ENCODE measurements at regions not wholly inside any gene's neighbourhood (a gene's known extent, or its start where the extent isn't known, plus 50 kb on each side); places are given as distances from the start of the nearest gene placed in this dataset.

GRCh38 chr3:148464246-148464645 lies 233.5 kb upstream of the AGTR1 start:
- TF ChIP-seq NFRKB (IDR thresholded peaks at IDR 0.05), result no peak
- no peak for TF ChIP-seq ARNT (IDR thresholded peaks at IDR 0.05)
- no peak for TF ChIP-seq ELF4 (IDR thresholded peaks at IDR 0.05)
- no peak for TF ChIP-seq HDGF (IDR thresholded peaks at IDR 0.05; ENCODE audit: borderline replicate concordance)
- no peak for TF ChIP-seq SP1 (IDR thresholded peaks at IDR 0.05)
- ChIA-PET POLR2A (no interaction called here), CTCF (no interaction called here)
- DNase-seq (ENCODE audit: extremely low spot score), result no peak

DNA sequence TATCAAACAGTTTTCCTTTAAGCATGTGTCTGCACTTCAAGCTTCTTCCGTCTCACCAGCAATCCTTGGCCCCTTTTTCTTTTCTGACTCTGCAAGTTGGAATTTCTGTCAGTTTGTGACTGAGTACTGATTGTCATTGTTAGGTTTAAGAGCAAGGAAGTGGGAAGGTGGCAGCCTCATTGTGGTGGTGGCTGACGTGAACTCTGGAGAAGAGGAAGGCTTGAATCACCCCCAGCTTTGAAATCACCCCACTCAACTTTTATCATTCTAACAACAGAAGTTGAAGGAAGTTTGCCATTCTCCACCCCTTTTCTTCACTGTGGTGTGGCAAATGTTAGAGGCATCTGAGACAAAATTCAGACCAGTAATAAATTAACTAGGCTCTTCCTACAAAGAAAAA lies 231.6 kb upstream of the AGTR1 start:
- no peak for DNase-seq (ENCODE audit: extremely low spot score)
- no peak for TF ChIP-seq SUZ12 (IDR thresholded peaks at IDR 0.05)
- no peak for TF ChIP-seq NFRKB (IDR thresholded peaks at IDR 0.05)
- TF ChIP-seq ARNT (IDR thresholded peaks at IDR 0.05), result no peak
- TF ChIP-seq ELF4 (IDR thresholded peaks at IDR 0.05), result no peak
- TF ChIP-seq HDGF (IDR thresholded peaks at IDR 0.05; ENCODE audit: borderline replicate concordance), result no peak
- no peak for TF ChIP-seq ZNF384 (IDR thresholded peaks at IDR 0.05)
- no peak for TF ChIP-seq TARDBP (IDR thresholded peaks at IDR 0.05)
- no peak for TF ChIP-seq LEF1 (IDR thresholded peaks at IDR 0.05; ENCODE audit: borderline replicate concordance)
- TF ChIP-seq L3MBTL2 (conservative IDR thresholded peaks at IDR 0.05), result no peak
- TF ChIP-seq FOXM1 (IDR thresholded peaks at IDR 0.05; ENCODE audit: borderline replicate concordance), result no peak
- TF ChIP-seq BHLHE40 (IDR thresholded peaks at IDR 0.05; ENCODE audit: borderline replicate concordance), result no peak
- TF ChIP-seq FOXA1 (IDR thresholded peaks at IDR 0.05), result no peak
- TF ChIP-seq CTBP1 (IDR thresholded peaks at IDR 0.05; ENCODE audit: borderline replicate concordance), result no peak
- TF ChIP-seq, protein P1, sequence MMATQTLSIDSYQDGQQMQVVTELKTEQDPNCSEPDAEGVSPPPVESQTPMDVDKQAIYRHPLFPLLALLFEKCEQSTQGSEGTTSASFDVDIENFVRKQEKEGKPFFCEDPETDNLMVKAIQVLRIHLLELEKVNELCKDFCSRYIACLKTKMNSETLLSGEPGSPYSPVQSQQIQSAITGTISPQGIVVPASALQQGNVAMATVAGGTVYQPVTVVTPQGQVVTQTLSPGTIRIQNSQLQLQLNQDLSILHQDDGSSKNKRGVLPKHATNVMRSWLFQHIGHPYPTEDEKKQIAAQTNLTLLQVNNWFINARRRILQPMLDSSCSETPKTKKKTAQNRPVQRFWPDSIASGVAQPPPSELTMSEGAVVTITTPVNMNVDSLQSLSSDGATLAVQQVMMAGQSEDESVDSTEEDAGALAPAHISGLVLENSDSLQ (IDR thresholded peaks at IDR 0.05), result no peak
- no peak for TF ChIP-seq FOXK2 (IDR thresholded peaks at IDR 0.05)
- no peak for TF ChIP-seq SP1 (IDR thresholded peaks at IDR 0.05)
- CTCF ChIA-PET, result no interaction called here
- POLR2A ChIA-PET, result no interaction called here

DNA sequence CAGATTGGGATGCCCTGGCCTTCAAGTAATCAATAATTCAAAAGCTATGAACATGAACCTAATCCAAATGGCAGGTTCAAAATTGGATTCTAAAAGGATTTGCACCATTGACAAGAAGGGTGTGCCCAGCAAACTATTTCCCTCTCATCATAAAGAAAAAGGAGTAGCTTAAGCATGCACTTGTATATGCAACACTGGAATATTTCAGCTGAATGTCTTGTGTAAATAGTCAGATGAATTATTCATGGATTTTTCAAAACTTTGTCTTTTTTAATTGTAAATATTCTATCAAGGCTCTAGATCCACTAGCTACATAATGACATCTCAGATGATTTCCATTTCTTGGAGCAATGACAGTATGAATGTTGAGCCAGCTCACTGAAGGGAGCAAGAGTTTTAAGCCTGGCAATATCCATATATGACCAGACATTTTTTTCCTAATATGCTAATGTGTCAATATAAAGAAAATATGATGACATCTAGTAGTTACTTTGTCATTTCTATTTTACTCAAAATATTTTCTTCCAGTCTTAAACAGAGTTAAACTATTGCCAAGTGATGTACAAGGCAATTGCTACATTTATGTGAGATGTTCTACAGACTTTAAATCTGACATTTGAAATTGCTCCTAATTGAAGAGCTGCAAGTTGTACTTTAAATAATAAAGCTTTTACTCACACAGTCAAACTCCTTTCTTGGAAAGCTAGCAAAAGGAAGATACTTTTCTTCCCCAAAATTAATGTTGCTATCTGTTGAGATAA lies 230.5 kb upstream of the AGTR1 start:
- no peak for TF ChIP-seq HDGF (IDR thresholded peaks at IDR 0.05; ENCODE audit: borderline replicate concordance)
- TF ChIP-seq SUZ12 (IDR thresholded peaks at IDR 0.05), result no peak
- no peak for TF ChIP-seq FOXK2 (IDR thresholded peaks at IDR 0.05)
- TF ChIP-seq, protein P1 (IDR thresholded peaks at IDR 0.05), result no peak
- TF ChIP-seq BHLHE40 (IDR thresholded peaks at IDR 0.05; ENCODE audit: borderline replicate concordance), result no peak
- TF ChIP-seq FOXA1 (IDR thresholded peaks at IDR 0.05), result no peak
- no peak for TF ChIP-seq ELF4 (IDR thresholded peaks at IDR 0.05)
- TF ChIP-seq NFRKB (IDR thresholded peaks at IDR 0.05), result no peak
- no peak for TF ChIP-seq LEF1 (IDR thresholded peaks at IDR 0.05; ENCODE audit: borderline replicate concordance)
- TF ChIP-seq CTBP1 (IDR thresholded peaks at IDR 0.05; ENCODE audit: borderline replicate concordance), result no peak
- TF ChIP-seq ARNT (IDR thresholded peaks at IDR 0.05), result no peak
- TF ChIP-seq ZNF384 (IDR thresholded peaks at IDR 0.05), result no peak
- no peak for TF ChIP-seq TARDBP (IDR thresholded peaks at IDR 0.05)
- TF ChIP-seq L3MBTL2 (conservative IDR thresholded peaks at IDR 0.05), result no peak
- TF ChIP-seq FOXM1 (IDR thresholded peaks at IDR 0.05; ENCODE audit: borderline replicate concordance), result no peak
- no peak for TF ChIP-seq SP1 (IDR thresholded peaks at IDR 0.05)
- ChIA-PET CTCF (no interaction called here), POLR2A (no interaction called here)
- DNase-seq (ENCODE audit: extremely low spot score), result no peak

- ChIA-PET CTCF (no interaction called here), POLR2A (no interaction called here)
- DNase-seq (ENCODE audit: extremely low spot score), result no peak
- TF ChIP-seq HDGF (IDR thresholded peaks at IDR 0.05; ENCODE audit: borderline replicate concordance), result no peak
- TF ChIP-seq, protein P1 (IDR thresholded peaks at IDR 0.05), result no peak
- no peak for TF ChIP-seq FOXM1 (IDR thresholded peaks at IDR 0.05; ENCODE audit: borderline replicate concordance)
- TF ChIP-seq ELF4 (IDR thresholded peaks at IDR 0.05), result no peak
- no peak for TF ChIP-seq NFRKB (IDR thresholded peaks at IDR 0.05)
- TF ChIP-seq L3MBTL2 (conservative IDR thresholded peaks at IDR 0.05), result no peak
- no peak for TF ChIP-seq FOXA1 (IDR thresholded peaks at IDR 0.05)
- no peak for TF ChIP-seq TARDBP (IDR thresholded peaks at IDR 0.05)
- no peak for TF ChIP-seq LEF1 (IDR thresholded peaks at IDR 0.05; ENCODE audit: borderline replicate concordance)
- TF ChIP-seq BHLHE40 (IDR thresholded peaks at IDR 0.05; ENCODE audit: borderline replicate concordance), result no peak
- TF ChIP-seq SP1 (IDR thresholded peaks at IDR 0.05), result no peak
- TF ChIP-seq SUZ12 (IDR thresholded peaks at IDR 0.05), result no peak
- TF ChIP-seq CTBP1 (IDR thresholded peaks at IDR 0.05; ENCODE audit: borderline replicate concordance), result no peak
These were observed 220.3 kb upstream of the AGTR1 start for GRCh38 chr3:148477375-148477774.

- ChIA-PET POLR2A (no interaction called here), CTCF (no interaction called here)
- TF ChIP-seq LEF1 (IDR thresholded peaks at IDR 0.05; ENCODE audit: borderline replicate concordance) (no peak), ARNT (IDR thresholded peaks at IDR 0.05) (no peak), SUZ12 (IDR thresholded peaks at IDR 0.05) (no peak), TARDBP (IDR thresholded peaks at IDR 0.05) (no peak), NFRKB (IDR thresholded peaks at IDR 0.05) (no peak), FOXA1 (IDR thresholded peaks at IDR 0.05) (no peak), BHLHE40 (IDR thresholded peaks at IDR 0.05; ENCODE audit: borderline replicate concordance) (no peak), L3MBTL2 (conservative IDR thresholded peaks at IDR 0.05) (no peak), CTBP1 (IDR thresholded peaks at IDR 0.05; ENCODE audit: borderline replicate concordance) (no peak), ZNF384 (IDR thresholded peaks at IDR 0.05) (no peak), HDGF (IDR thresholded peaks at IDR 0.05; ENCODE audit: borderline replicate concordance) (no peak), FOXK2 (IDR thresholded peaks at IDR 0.05) (no peak)
- DNase-seq (ENCODE audit: extremely low spot score), result no peak
These were observed 204.1 kb upstream of the AGTR1 start for GRCh38 chr3:148493631-148494030.

DNA sequence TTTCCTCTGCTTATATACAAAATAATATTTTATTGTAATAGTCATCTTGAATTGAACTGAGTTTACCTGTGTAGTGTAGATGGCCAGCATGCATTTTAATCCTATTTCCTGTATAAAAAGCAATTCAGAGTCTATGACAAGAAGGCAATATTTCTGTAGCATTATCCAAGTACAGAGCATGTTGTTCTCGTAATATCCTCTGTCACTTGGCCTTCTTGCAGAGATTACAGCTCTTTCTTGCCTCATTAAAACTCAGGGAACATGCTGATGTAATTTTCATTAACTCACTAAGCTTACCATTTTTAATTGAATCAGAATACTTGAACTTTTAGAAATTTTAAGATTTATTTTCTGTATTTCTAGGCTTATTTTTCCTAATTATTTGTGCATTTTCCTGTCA lies 203.3 kb upstream of the AGTR1 start:
- POLR2A ChIA-PET, result no interaction called here

More for the DNA sequence above, 203.3 kb upstream of the AGTR1 start:
- CTCF ChIA-PET, result no interaction called here
- DNase-seq (ENCODE audit: extremely low spot score), result no peak
- TF ChIP-seq SP1 (IDR thresholded peaks at IDR 0.05), result no peak
- no peak for TF ChIP-seq BHLHE40 (IDR thresholded peaks at IDR 0.05; ENCODE audit: borderline replicate concordance)
- TF ChIP-seq, protein P1 (IDR thresholded peaks at IDR 0.05), result no peak
- no peak for TF ChIP-seq NFRKB (IDR thresholded peaks at IDR 0.05)
- no peak for TF ChIP-seq LEF1 (IDR thresholded peaks at IDR 0.05; ENCODE audit: borderline replicate concordance)
- no peak for TF ChIP-seq CTBP1 (IDR thresholded peaks at IDR 0.05; ENCODE audit: borderline replicate concordance)
- TF ChIP-seq ZNF384 (IDR thresholded peaks at IDR 0.05), result no peak
- TF ChIP-seq TARDBP (IDR thresholded peaks at IDR 0.05), result no peak
- no peak for TF ChIP-seq L3MBTL2 (conservative IDR thresholded peaks at IDR 0.05)
- TF ChIP-seq HDGF (IDR thresholded peaks at IDR 0.05; ENCODE audit: borderline replicate concordance), result no peak
- no peak for TF ChIP-seq ARNT (IDR thresholded peaks at IDR 0.05)
- no peak for TF ChIP-seq FOXA1 (IDR thresholded peaks at IDR 0.05)
- TF ChIP-seq ELF4 (IDR thresholded peaks at IDR 0.05), result no peak
- TF ChIP-seq SUZ12 (IDR thresholded peaks at IDR 0.05), result no peak
- no peak for TF ChIP-seq FOXM1 (IDR thresholded peaks at IDR 0.05; ENCODE audit: borderline replicate concordance)
- no peak for TF ChIP-seq FOXK2 (IDR thresholded peaks at IDR 0.05)

Data from HEK293T (cell line).